GM19395 (cell line): ENCODE measurements at regions not wholly inside any gene's neighbourhood (a gene's known extent, or its start where the extent isn't known, plus 50 kb on each side); places are given as distances from the start of the nearest gene placed in this dataset.
"Not testable (repeated sequence)": the region's sequence is repeated elsewhere in the genome, so short reads cannot be mapped to it uniquely, and the experiment has no call there.

Experiments
- ATAC-seq: cut with Tn5 transposase; IDR thresholded peaks from one replicate; pipeline ENCODE4 v1.9.1; 2021; ENCODE audit warnings: mild to moderate bottlenecking, moderate library complexity; ENCODE audit not compliant: unreplicated experiment

GRCh38 chr14:106592115-106592852, 1065.9 kb downstream of the TMEM121 start:
- ATAC-seq = not testable (repeated sequence)

GRCh38 chr14:106599209-106599608, 1072.8 kb downstream of the TMEM121 start:
- no peak for ATAC-seq

- peak; percentile 58 for ATAC-seq
These were observed 1079.4 kb downstream of the TMEM121 start for GRCh38 chr14:106605548-106606448.

GRCh38 chr14:106606936-106607335, 1080.6 kb downstream of the TMEM121 start:
- no peak for ATAC-seq

GRCh38 chr14:106610691-106611090, 1084.3 kb downstream of the TMEM121 start:
- no peak for ATAC-seq

GRCh38 chr14:106613256-106613655, 1086.9 kb downstream of the TMEM121 start:
- no peak for ATAC-seq

- ATAC-seq = not testable (repeated sequence)
These were observed 1092.1 kb downstream of the TMEM121 start for GRCh38 chr14:106618471-106618951.

- no peak for ATAC-seq
These were observed 1093.2 kb downstream of the TMEM121 start for GRCh38 chr14:106619606-106620005.

GRCh38 chr14:106620368-106620767, 1094.0 kb downstream of the TMEM121 start:
- ATAC-seq = no peak

- no peak for ATAC-seq
These were observed 1095.9 kb downstream of the TMEM121 start for GRCh38 chr14:106622200-106622745.

GRCh38 chr14:106625186-106625585, 1098.8 kb downstream of the TMEM121 start:
- no peak for ATAC-seq

- ATAC-seq = not testable (repeated sequence)
These were observed 1100.1 kb downstream of the TMEM121 start for GRCh38 chr14:106626469-106626868.

GRCh38 chr14:106626942-106627588, 1100.7 kb downstream of the TMEM121 start:
- ATAC-seq = not testable (repeated sequence)

GRCh38 chr14:106631879-106632278, 1105.5 kb downstream of the TMEM121 start:
- ATAC-seq = no peak

GRCh38 chr14:106633721-106634120, 1107.3 kb downstream of the TMEM121 start:
- no peak for ATAC-seq

GRCh38 chr14:106635569-106635968, 1109.2 kb downstream of the TMEM121 start:
- ATAC-seq = no peak

GRCh38 chr14:106638786-106639452, 1112.5 kb downstream of the TMEM121 start:
- not testable (repeated sequence) for ATAC-seq

- ATAC-seq = no peak
These were observed 1115.7 kb downstream of the TMEM121 start for GRCh38 chr14:106642090-106642489.

GRCh38 chr14:106642971-106643370, 1116.6 kb downstream of the TMEM121 start:
- not testable (repeated sequence) for ATAC-seq

GRCh38 chr14:106648874-106649273, 1122.5 kb downstream of the TMEM121 start:
- ATAC-seq = not testable (repeated sequence)
